ENCODE measurements at regions not wholly inside any gene's neighbourhood (a gene's known extent, or its start where the extent isn't known, plus 50 kb on each side); places are given as distances from the start of the nearest gene placed in this dataset.
"Not testable (repeated sequence)": the region's sequence is repeated elsewhere in the genome, so short reads cannot be mapped to it uniquely, and the experiment has no call there.

DNA sequence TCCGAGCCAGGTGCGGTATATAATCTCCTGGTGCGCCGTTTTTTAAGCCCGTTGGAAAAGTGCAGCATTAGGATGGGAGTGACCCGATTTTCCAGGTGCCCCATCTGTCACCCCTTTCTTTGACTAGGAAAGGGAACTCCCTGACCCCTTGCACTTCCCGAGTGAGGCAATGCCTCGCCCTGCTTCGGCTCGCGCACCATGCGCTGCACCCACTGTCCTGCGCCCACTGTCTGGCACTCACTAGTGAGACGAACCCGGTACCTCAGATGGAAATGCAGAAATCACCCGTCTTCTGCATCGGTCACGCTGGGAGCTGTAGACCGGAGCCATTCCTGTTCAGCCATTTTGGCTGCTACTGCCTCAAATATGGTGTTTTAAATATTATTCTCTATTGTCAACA lies 198.0 kb downstream of the MEIS1 start:
- DNase-seq: not testable (repeated sequence)

- no peak for DNase-seq
Observed at GRCh38 chr2:66633631-66634030, 198.7 kb downstream of the MEIS1 start.

- DNase-seq: no peak
Observed at GRCh38 chr2:66634784-66635183, 199.9 kb downstream of the MEIS1 start.

DNA sequence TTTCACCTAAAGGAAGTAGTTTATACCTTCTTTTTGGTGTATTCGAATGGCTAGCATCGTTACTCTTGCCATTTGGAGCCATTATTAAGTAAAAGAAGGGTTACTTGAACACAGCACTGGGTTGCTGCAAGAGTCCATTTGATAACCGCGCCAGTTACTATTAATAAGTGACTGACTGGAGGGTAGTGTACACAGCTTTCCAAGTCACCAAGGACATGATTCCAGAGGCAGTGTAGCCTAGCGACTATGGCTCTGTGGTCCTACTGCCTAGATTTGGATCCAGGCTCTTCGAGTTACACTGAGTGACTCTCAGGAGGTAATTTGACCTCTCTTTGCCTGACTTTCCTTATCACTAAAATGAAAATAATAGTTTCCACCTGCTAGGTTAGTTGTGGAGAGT lies 206.8 kb downstream of the MEIS1 start:
- DNase-seq: no peak

GRCh38 chr2:66648081-66648480 lies 213.2 kb downstream of the MEIS1 start:
- DNase-seq: not testable (repeated sequence)

DNA sequence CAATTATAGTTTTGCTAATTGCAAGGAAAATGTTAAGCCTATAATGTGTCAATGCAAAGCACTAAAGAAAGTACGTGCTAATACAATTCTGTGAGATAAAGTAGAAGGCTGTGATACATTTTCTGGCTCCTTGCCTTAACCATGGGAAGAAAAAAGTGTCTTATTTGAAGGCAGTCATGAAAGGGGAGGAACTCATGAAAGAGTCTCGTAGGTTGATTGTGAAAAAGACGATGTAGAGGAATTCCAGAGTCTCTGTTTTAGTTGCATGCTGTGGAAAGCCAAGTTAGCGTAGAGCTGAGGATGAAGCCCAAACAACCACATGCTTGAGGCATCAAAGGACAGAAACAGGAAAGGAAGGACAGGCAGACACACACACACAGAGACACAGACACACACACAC lies 214.1 kb downstream of the MEIS1 start:
- DNase-seq: no peak

DNA sequence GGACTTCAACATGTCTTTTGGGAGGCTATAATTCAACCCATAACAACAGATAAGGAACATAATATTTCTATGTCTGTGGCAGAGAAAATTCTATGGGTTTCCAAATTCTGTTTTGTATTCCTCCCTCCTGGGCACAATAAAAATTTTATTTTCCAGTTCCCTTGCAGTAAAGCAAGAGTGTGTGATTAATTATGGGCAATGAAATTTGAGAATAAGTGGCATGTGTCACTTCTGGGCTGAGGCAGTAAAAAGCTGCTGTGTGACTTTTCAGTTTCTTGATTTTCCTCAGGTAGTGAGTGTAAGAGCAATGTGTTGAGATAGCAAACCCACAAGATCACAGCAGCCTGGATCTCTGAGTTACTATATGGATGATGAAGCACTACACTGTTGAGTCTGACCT lies 216.4 kb downstream of the MEIS1 start:
- DNase-seq: no peak

DNA sequence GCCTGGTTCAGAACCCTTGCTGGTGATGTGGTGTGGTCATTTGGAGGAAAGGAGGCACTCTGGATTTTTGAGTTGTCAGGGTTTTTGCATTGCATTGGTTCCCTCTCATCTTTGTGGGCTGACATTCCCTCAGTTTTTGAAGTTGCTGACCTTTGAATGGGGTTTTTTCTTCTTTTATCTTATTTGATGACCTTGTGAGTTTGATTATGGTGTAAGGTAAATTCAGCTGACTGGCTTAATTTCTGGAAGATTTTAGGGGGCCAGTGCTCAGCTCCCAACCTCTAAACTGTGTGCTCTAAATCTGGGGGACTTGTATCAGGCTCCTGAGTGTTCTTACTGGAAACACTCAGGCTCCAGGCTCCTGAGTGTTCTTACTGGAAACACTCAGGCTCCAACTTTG lies 225.9 kb downstream of the MEIS1 start:
- no peak for DNase-seq

DNA sequence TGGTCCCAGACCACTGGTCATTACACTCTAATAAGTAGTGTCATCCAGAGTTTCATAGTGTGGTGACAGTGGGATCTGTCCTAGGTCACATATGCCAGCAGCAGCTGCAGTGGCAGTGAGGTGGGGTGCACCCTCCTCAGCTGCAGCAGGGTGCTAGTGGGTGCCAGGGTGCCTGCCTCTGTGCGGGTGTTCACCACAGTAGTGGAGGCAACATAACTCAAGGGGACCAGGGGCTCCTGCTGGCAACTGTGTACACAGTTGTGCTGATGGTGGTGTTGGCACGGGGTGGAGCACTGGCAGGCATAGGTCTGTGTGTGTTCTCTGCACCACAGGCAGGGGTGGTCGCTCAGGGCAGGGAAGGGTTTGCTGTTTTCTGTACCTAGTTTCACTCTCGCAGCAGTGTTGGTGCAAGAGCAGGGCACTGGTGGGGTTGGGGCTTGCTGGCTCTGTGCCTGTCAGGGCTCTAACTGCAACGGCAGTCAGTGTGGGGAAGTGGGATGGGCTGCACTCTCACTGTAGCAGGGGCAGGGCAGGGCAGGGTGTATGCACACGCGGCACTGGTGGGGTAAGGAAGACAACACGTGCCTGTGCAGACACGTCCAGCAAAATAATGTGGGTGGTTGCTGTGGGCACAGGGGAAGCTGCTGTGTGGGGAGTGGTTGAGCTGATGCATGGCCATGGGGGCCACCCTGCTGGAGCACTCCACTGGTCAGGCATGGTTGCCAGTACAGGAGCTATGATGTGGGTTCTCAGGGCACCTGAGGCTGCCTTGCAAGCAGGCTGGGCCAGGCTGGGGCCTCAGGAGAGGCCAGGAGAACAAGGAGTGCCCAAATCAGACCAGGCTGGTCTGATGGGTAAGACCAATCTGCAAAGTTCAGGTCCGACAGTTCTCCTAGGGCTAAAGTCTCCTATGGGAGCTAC lies 226.6 kb downstream of the MEIS1 start:
- DNase-seq: no peak

- no peak for DNase-seq
Observed at GRCh38 chr2:66665124-66665984, 230.4 kb downstream of the MEIS1 start.

DNA sequence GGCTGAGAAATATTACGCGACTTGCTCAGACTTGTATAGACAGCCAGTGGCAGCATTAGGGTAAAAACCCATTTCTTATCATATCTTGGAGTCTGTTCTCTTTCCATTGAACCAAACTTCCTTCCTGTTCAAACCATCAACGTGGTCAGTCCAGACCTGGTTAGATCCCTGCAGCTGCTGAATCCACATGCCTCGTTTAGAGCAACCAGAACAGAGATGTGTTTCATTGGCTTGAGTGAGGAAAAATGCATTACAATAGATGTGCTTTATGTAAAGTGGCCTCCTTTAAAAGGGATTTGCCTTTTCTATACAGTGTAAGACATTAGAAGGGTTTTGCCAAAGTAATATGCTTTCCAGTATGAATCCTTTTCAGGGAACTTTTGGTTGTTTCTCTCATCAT lies 232.4 kb downstream of the MEIS1 start:
- DNase-seq: no peak

GRCh38 chr2:66673286-66673685 lies 238.4 kb downstream of the MEIS1 start:
- no peak for DNase-seq

GRCh38 chr2:66674087-66674486 lies 239.2 kb downstream of the MEIS1 start:
- no peak for DNase-seq

GRCh38 chr2:66675591-66675990 lies 240.7 kb downstream of the MEIS1 start:
- DNase-seq: no peak

DNA sequence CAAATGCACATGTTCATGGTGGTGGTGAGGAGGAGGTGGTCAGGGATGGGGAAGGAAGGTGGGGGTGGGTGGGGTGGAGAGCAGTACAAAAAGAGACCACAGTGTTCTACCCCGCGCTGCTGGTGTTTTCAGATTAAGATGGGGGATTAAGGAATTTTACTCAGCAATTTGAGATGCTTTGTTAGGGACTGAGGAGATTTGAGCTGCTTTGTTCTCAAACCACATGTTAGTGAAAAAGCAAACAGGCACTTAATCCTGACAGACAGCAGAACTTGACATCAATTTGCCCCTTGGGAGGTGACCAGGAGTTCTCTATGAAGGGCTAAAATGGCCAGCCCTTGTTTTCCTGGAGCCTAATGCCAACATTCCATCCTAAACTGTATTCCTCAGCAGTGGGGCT lies 244.5 kb downstream of the MEIS1 start:
- DNase-seq: no peak

DNA sequence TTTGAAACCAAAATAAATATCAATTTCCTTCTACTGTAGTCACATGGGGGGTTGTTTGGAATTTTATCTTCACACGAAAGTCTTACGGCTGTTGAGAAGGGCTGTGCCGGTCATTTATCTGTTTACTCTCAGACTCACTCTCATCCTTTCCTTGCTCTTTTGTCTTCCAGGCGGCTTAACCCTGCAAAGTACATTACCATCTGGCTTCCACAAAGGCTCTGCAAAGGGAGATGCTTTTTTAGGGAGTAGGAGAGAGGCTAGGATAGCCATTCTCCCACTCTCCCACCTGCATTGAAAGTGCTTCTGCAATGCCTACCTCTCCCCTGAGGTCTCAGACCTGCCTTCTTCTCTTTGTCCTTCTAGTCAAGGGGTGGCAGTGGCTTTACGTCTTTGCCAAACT lies 247.6 kb downstream of the MEIS1 start:
- DNase-seq: no peak

- DNase-seq: no peak
Observed at GRCh38 chr2:66683064-66683463, 248.1 kb downstream of the MEIS1 start.

- DNase-seq: no peak
Observed at GRCh38 chr2:66683599-66683998, 248.7 kb downstream of the MEIS1 start.

GRCh38 chr2:66684289-66684688 lies 249.4 kb downstream of the MEIS1 start:
- DNase-seq: no peak

GRCh38 chr2:66686755-66687154 lies 251.8 kb downstream of the MEIS1 start:
- no peak for DNase-seq

DNA sequence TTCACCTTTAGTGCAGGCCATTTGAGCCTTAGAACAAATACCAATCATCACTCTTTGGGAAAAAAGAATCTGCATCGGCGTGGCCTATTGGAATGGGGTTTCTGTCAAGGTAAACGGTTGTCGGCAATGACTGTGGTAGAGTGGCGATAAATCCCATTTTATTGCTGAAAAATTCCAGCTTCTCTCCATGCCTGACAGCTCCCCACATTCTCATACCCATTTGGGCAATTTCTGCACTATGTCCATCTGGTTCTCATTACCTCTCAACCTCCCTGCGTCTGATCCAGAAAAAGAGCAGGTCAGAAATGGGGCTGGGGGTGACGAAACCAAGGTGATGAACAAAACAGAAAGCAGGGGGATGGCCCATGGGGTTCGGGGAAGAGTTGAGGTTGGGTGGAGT lies 254.0 kb downstream of the MEIS1 start:
- no peak for DNase-seq

- DNase-seq: no peak
Observed at GRCh38 chr2:66689456-66690051, 254.6 kb downstream of the MEIS1 start.
